ENCODE measurements at regions not wholly inside any gene's neighbourhood (a gene's known extent, or its start where the extent isn't known, plus 50 kb on each side); places are given as distances from the start of the nearest gene placed in this dataset.
"Not testable (repeated sequence)": the region's sequence is repeated elsewhere in the genome, so short reads cannot be mapped to it uniquely, and the experiment has no call there.

DNA sequence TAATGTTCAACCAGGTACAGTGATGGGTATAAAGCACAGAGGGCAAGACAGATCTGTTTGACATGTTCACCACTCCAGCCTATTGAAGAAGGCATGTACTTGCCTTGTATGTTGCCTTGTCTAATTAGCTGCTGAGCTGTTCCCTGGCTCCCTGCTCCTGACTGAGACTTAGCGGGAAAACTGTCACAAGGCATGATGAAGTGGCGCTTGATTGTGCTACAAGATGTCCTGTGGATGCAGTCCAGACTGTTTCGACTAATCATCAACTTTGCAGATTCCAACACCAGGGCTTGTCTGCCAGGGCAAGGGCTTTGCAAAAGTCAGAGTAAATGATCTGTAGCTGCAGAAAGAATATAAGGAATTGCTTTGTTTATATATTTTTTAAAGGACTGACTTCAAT, 136.2 kb upstream of the NRBF2 start:
- DNase-seq, result no peak

DNA sequence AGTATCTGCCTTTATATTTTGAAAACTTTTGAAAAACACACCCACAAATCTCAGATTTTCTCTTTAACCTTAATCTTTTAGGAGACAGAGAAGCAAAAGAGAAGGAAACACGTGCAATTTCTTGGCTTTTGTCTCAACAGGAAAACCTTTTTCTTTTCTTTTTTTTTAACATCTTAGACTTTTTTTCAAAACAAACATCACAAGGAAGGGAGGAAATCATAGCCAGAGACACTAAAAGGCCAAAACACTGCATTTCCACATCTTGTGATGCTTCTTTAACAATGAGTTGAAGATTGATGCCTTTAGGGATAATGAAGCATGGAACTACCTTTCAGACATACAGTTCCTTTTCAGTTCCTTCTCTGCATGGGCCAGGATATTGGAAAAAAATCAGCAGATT, 136.6 kb upstream of the NRBF2 start:
- no peak for DNase-seq

DNA sequence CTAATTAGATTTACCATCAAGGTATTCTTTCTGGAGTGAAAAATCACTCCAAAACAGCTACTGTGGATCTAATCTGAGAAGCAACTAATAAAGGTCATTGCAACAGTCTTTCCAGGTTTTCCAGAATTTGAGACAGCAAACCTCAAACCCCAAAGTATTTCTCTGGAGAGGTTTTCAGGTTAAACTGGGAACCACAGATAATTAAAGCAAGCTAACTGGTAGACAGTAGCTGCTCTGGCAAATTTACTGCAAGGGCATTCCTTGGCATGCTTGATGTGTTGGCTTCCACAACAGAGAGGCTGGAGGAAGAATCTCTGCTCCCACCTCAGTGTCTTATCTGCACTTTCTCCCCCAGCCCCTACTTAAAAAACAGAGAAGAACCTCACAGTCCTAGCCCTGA, 140.0 kb upstream of the NRBF2 start:
- DNase-seq, result no peak

DNA sequence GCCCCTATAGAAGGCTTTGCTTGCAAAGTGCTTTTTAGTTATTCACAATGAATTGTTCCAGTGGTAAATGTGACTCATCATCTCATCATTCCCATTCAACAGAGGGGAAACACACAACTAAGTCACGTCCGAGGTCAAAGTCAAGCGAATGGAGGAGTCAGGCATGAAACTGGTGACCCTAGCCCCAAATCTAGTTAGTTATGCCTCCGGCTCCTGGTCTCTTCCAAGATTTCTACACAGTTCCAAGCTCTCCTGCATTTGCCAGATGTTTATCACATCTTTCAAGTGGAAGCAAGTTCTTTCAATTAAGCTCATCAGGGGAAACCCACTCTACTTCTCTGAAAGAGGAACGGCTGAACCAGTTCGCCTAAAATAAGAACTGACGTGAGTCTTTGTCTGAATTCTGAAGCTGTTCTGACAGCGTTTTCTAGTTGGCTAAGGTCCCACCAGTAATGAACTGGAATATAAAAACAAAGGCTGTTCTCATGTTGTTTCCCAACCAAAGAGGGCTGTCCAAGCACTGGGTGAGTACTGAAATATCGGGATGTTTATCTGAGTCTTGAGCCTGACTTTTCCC, 140.9 kb upstream of the NRBF2 start:
- peak in 2 of 4 experiments; percentile 4 to 7 for DNase-seq

DNA sequence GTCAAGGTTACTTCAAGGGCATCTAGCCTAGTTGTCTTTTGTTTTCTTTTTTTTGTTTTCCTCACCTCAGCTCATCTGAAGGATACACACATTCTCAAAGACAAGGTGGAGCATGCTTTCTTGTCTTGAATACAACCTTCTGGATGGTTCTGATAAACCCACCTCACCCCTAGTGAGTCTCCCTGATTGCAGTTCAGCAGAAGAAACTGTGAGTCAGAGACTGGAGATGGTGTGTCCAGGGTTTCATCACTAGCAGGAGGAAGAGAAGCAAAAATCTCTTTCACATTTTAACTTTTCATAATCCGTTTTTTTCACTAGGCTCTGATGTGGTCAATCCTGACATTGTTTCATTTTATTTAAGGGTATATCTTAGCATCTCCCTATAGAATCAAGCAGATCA, 143.0 kb upstream of the NRBF2 start:
- DNase-seq, result no peak

- DNase-seq, result no peak
Observed at GRCh38 chr10:62985807-62986600, 147.1 kb upstream of the NRBF2 start.

DNA sequence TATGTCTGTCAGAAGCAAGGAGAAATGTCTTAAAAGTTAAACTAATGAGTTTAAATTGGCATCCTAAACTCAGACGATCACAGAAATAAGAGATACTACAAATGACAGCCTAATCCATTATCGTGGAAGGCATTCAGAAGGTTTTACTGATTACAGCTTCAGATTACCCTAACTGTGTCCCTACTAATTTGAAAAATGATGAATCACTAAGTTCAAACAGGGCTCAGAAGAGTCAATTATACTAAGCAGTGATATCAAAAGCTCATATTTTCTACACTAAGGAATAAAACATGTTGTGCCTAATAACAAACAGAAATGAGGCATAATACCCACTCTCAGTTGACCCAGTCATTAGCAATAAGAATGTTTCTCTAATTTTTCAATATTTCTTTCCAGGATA, 152.0 kb upstream of the NRBF2 start:
- no peak for DNase-seq

- no peak for DNase-seq
Observed at GRCh38 chr10:62980687-62981086, 152.4 kb upstream of the NRBF2 start.

- no peak for DNase-seq
Observed at GRCh38 chr10:62979921-62980320, 153.2 kb upstream of the NRBF2 start.

- DNase-seq, result no peak
Observed at GRCh38 chr10:62978482-62978881, 154.6 kb upstream of the NRBF2 start.

DNA sequence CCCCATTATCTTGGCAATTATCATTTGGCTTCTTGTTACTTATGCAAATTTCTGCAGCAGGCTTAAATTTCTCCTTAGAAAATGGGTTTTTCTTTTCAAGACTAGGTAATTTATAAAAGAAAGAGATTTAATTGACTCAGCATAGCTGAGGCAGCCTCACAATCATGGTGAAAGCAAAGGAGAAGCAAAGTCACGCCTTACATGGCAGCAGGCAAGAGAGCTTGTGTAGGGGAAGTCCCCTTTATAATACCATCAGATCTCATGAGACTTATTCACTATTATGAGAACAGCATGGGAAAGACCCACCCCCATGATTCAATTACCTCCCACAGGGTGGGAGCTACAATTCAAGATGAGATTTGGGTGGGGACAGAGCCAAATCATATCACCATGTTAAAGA, 158.3 kb upstream of the NRBF2 start:
- DNase-seq, result peak in 1 of 4 experiments; percentile 3

DNA sequence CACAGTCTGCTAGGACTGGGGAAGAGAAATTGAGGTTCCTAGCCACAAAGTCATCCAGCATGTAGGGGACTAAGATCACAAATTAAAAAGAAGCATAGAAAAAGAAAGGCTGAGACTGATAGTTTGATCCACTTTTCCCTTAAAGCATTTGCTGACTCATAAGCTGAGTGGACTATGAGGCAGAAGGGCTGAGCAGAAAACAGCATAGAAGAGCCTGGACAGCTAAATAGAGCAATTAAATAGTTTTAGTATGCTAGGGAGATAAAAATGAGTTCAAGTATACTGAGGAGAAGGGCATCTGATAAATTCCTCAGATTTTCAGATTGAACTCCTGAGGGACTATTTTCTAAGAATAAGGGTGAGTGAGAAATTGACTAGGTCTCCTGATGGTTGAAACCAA, 155.9 kb upstream of the EGR2 start:
- DNase-seq, result no peak

- no peak for DNase-seq
Observed at GRCh38 chr10:62964026-62964425, 147.9 kb upstream of the EGR2 start.

GRCh38 chr10:62961951-62962523, 145.9 kb upstream of the EGR2 start:
- no peak for DNase-seq

DNA sequence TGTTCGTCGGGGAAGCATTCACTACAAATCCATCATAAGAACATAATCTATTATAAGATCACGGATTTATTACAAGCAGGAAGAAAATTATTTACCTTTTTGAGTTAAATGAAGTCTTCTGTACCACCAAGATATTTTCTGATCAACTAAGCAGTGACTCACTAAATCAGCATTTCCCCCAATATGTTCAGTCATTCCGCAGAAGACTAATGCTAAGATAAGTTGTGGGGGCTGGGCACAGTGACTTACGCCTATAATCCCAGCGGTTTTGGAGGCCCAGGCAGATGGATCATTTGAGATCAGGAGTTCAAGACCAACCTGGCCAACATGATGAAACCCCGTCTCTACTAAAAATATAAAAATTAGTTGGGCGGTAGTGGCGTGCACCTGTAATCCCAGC, 144.2 kb upstream of the EGR2 start:
- DNase-seq, result no peak

DNA sequence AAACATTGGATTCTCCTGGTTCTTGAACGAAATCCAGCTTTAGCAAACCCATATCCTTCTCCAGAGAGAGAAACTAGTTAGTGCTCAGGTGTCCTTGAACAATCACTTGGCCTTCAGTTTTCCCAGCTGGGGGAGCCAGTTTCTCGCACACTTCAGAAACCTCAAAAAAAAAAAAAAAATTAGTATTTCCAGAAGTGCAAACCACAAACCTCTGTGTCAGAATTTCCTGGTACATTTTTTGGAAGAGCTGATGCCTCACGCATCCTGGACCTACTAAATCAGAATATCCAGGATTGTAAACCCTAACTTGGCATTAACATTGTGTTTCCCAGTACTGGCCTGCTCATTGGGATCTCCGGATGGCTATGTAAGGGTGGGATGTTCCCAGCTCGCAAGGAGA, 143.4 kb upstream of the EGR2 start:
- no peak for DNase-seq

DNA sequence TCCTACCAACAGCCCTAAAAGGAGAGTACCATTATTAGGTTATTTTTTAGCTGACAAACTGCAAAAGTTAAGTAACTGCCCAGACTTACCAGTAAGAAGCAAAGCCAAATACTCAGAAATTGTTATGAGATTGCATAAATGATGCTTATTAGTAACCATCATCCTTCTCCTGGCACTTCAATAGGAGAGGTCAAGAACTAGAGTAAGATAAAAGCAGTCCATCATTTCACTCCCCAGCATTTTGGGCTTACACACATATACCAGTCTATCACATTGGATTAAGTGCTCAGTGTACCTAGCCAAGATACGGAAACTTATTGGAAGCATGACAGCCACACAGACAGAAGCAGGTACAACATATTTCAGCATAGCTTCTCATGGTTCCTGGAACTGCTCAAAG, 142.8 kb upstream of the EGR2 start:
- DNase-seq, result no peak

- DNase-seq, result no peak
Observed at GRCh38 chr10:62946278-62946677, 130.1 kb upstream of the EGR2 start.

DNA sequence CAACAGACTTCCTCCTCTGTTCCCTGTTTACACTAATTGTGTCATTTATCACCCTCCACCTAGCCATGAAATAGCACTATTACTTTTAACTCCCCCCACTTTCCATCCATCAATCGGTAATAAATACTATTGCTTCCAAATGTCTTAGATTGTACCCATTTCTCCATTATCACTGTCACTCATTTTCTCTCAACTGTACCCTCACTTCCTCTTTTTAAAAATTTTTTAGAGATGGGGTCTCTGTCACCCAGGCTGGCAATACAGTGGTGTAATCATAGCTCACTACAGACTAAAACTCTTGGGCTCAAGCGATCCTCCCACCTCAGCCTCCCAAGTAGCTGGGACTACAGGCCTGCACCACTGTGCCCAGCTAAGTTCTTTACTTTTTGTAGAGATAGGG, 123.5 kb upstream of the EGR2 start:
- DNase-seq, result no peak

DNA sequence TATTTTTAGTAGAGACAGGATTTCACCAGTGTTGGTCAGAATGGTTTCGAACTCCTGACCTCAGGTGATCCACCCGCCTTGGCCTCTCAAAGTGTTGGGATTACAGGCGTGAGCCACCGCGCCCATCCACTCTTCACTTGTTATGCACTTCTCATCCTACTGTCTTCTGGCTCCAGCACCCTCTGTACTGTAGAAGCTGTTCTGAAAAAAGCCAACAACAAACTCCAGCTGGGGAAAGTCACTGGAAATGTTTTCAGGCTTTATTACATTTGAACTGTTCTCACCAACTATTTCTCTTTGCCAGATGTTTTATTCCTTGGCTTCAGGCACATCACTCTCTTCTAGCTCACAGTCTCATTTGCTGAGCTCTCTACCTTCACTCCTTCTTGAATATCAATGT, 122.5 kb upstream of the EGR2 start:
- no peak for DNase-seq

- no peak for DNase-seq
Observed at GRCh38 chr10:62937674-62938073, 121.5 kb upstream of the EGR2 start.

GRCh38 chr10:62935022-62935421, 118.9 kb upstream of the EGR2 start:
- DNase-seq, result no peak

DNA sequence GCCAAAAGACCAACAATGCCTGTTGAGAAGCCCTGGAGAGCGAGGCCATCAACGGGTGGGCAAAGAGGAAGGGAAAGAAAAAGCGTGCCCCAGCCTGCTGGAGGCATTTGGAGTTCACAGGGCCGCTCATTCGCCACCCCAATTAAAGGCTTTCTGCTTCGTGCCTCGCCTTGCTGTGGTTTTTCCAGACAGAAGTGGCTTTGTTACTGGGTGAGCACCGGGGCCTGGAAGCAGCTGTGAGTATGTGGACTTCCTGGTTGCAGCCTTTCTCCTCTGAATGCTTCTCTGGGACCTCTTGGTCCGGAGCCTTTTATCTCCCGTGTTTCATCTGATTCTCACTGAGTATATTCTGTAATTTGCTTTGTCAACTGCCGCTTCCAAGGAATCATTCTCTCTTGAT, 118.1 kb upstream of the EGR2 start:
- peak; percentile 9 to 37 (median 22) for DNase-seq

GRCh38 chr10:62928763-62929162, 112.6 kb upstream of the EGR2 start:
- DNase-seq, result not testable (repeated sequence)
